ENCODE measurements at regions not wholly inside any gene's neighbourhood (a gene's known extent, or its start where the extent isn't known, plus 50 kb on each side); places are given as distances from the start of the nearest gene placed in this dataset.
"Not testable (repeated sequence)": the region's sequence is repeated elsewhere in the genome, so short reads cannot be mapped to it uniquely, and the experiment has no call there.

- not testable (repeated sequence) for H3K36me3 ChIP-seq (ENCODE audit: control insufficient read depth in 3 of 3, insufficient read depth in 2 of 3, low read depth in 1 of 3, low read length in 3 of 3); H3K9me3 ChIP-seq (ENCODE audit: control insufficient read depth in 2 of 2, insufficient read depth in 1 of 2, low read depth in 1 of 2, low read length in 1 of 2); H3K27ac ChIP-seq (ENCODE audit: low read depth in 1 of 3, low read length in 2 of 3); H3K4me3 ChIP-seq (ENCODE audit: low read depth in 1 of 3, low read length in 3 of 3); H3K27me3 ChIP-seq (ENCODE audit: control insufficient read depth in 3 of 3, insufficient read depth in 3 of 3, low read length in 3 of 3); DNase-seq; H3K4me1 ChIP-seq (ENCODE audit: control insufficient read depth in 3 of 3, insufficient read depth in 2 of 3, low read depth in 1 of 3, low read length in 2 of 3); FAIRE-seq
- 11 to 38% (median 23%) methylated on average over 2 to 3 of the region's 3 CpGs for WGBS, 3 donors
Observed at GRCh38 chr4:49236474-49236873, 250.4 kb downstream of the CWH43 start.

GRCh38 chr4:49241295-49241694, 255.2 kb downstream of the CWH43 start:
- DNase-seq: not testable (repeated sequence)

GRCh38 chr4:49262786-49263185, 276.7 kb downstream of the CWH43 start:
- WGBS, 3 donors: 33 to 48% (median 34%) methylated on average over 1 to 2 of the region's 2 CpGs
- not testable (repeated sequence) for H3K27me3 ChIP-seq (ENCODE audit: control insufficient read depth in 3 of 3, insufficient read depth in 3 of 3, low read length in 3 of 3); H3K9me3 ChIP-seq (ENCODE audit: control insufficient read depth in 2 of 2, insufficient read depth in 1 of 2, low read depth in 1 of 2, low read length in 1 of 2); DNase-seq; H3K36me3 ChIP-seq (ENCODE audit: control insufficient read depth in 3 of 3, insufficient read depth in 2 of 3, low read depth in 1 of 3, low read length in 3 of 3); H3K4me1 ChIP-seq (ENCODE audit: control insufficient read depth in 3 of 3, insufficient read depth in 2 of 3, low read depth in 1 of 3, low read length in 2 of 3); H3K27ac ChIP-seq (ENCODE audit: low read depth in 1 of 3, low read length in 2 of 3); H3K4me3 ChIP-seq (ENCODE audit: low read depth in 1 of 3, low read length in 3 of 3); FAIRE-seq

More at GRCh38 chr4:49241295-49241694, 255.2 kb downstream of the CWH43 start:
- WGBS, 3 donors: 67 to 75% (median 71%) methylated on average over 2 of the region's 2 CpGs
- H3K4me3 ChIP-seq (ENCODE audit: low read depth in 1 of 3, low read length in 3 of 3); FAIRE-seq; H3K27ac ChIP-seq (ENCODE audit: low read depth in 1 of 3, low read length in 2 of 3); H3K36me3 ChIP-seq (ENCODE audit: control insufficient read depth in 3 of 3, insufficient read depth in 2 of 3, low read depth in 1 of 3, low read length in 3 of 3); H3K9me3 ChIP-seq (ENCODE audit: control insufficient read depth in 2 of 2, insufficient read depth in 1 of 2, low read depth in 1 of 2, low read length in 1 of 2); H3K4me1 ChIP-seq (ENCODE audit: control insufficient read depth in 3 of 3, insufficient read depth in 2 of 3, low read depth in 1 of 3, low read length in 2 of 3); H3K27me3 ChIP-seq (ENCODE audit: control insufficient read depth in 3 of 3, insufficient read depth in 3 of 3, low read length in 3 of 3): not testable (repeated sequence)

GRCh38 chr4:49270435-49270834, 284.4 kb downstream of the CWH43 start:
- WGBS, 3 donors: 59 to 72% (median 70%) methylated on average over 21 to 24 of the region's 28 CpGs
- DNase-seq; H3K4me1 ChIP-seq (ENCODE audit: control insufficient read depth in 3 of 3, insufficient read depth in 2 of 3, low read depth in 1 of 3, low read length in 2 of 3); H3K27ac ChIP-seq (ENCODE audit: low read depth in 1 of 3, low read length in 2 of 3); H3K9me3 ChIP-seq (ENCODE audit: control insufficient read depth in 2 of 2, insufficient read depth in 1 of 2, low read depth in 1 of 2, low read length in 1 of 2); H3K4me3 ChIP-seq (ENCODE audit: low read depth in 1 of 3, low read length in 3 of 3); H3K27me3 ChIP-seq (ENCODE audit: control insufficient read depth in 3 of 3, insufficient read depth in 3 of 3, low read length in 3 of 3); H3K36me3 ChIP-seq (ENCODE audit: control insufficient read depth in 3 of 3, insufficient read depth in 2 of 3, low read depth in 1 of 3, low read length in 3 of 3); FAIRE-seq: not testable (repeated sequence)

- H3K36me3 ChIP-seq (ENCODE audit: control insufficient read depth in 3 of 3, insufficient read depth in 2 of 3, low read depth in 1 of 3, low read length in 3 of 3); H3K9me3 ChIP-seq (ENCODE audit: control insufficient read depth in 2 of 2, insufficient read depth in 1 of 2, low read depth in 1 of 2, low read length in 1 of 2); FAIRE-seq; DNase-seq; H3K27ac ChIP-seq (ENCODE audit: low read depth in 1 of 3, low read length in 2 of 3); H3K4me3 ChIP-seq (ENCODE audit: low read depth in 1 of 3, low read length in 3 of 3); H3K4me1 ChIP-seq (ENCODE audit: control insufficient read depth in 3 of 3, insufficient read depth in 2 of 3, low read depth in 1 of 3, low read length in 2 of 3); H3K27me3 ChIP-seq (ENCODE audit: control insufficient read depth in 3 of 3, insufficient read depth in 3 of 3, low read length in 3 of 3): not testable (repeated sequence)
- 67 to 83% (median 76%) methylated on average over 12 to 18 of the region's 21 CpGs for WGBS, 3 donors
Observed at GRCh38 chr4:49270912-49271311, 284.8 kb downstream of the CWH43 start.

GRCh38 chr4:49285905-49286304, 299.8 kb downstream of the CWH43 start:
- H3K36me3 ChIP-seq (ENCODE audit: control insufficient read depth in 3 of 3, insufficient read depth in 2 of 3, low read depth in 1 of 3, low read length in 3 of 3); H3K27ac ChIP-seq (ENCODE audit: low read depth in 1 of 3, low read length in 2 of 3); DNase-seq; H3K4me3 ChIP-seq (ENCODE audit: low read depth in 1 of 3, low read length in 3 of 3); H3K9me3 ChIP-seq (ENCODE audit: control insufficient read depth in 2 of 2, insufficient read depth in 1 of 2, low read depth in 1 of 2, low read length in 1 of 2); H3K27me3 ChIP-seq (ENCODE audit: control insufficient read depth in 3 of 3, insufficient read depth in 3 of 3, low read length in 3 of 3); FAIRE-seq; H3K4me1 ChIP-seq (ENCODE audit: control insufficient read depth in 3 of 3, insufficient read depth in 2 of 3, low read depth in 1 of 3, low read length in 2 of 3): not testable (repeated sequence)
- 85 to 91% (median 89%) methylated on average over 4 of the region's 9 CpGs for WGBS, 3 donors

- H3K4me1 ChIP-seq (ENCODE audit: control insufficient read depth in 3 of 3, insufficient read depth in 2 of 3, low read depth in 1 of 3, low read length in 2 of 3); DNase-seq; H3K27ac ChIP-seq (ENCODE audit: low read depth in 1 of 3, low read length in 2 of 3); FAIRE-seq; H3K9me3 ChIP-seq (ENCODE audit: control insufficient read depth in 2 of 2, insufficient read depth in 1 of 2, low read depth in 1 of 2, low read length in 1 of 2); H3K27me3 ChIP-seq (ENCODE audit: control insufficient read depth in 3 of 3, insufficient read depth in 3 of 3, low read length in 3 of 3); H3K4me3 ChIP-seq (ENCODE audit: low read depth in 1 of 3, low read length in 3 of 3); H3K36me3 ChIP-seq (ENCODE audit: control insufficient read depth in 3 of 3, insufficient read depth in 2 of 3, low read depth in 1 of 3, low read length in 3 of 3): not testable (repeated sequence)
- WGBS, 3 donors: 77 to 85% (median 84%) methylated on average over 12 to 13 of the region's 15 CpGs
Observed at GRCh38 chr4:49286926-49287745, 301.1 kb downstream of the CWH43 start.

GRCh38 chr4:49287893-49288292, 301.8 kb downstream of the CWH43 start:
- WGBS, 3 donors: 89% methylated on average over 17 of the region's 17 CpGs
- peak in 1 of 2 donors; percentile 1 for DNase-seq
- not testable (repeated sequence) for FAIRE-seq

GRCh38 chr4:49288796-49289195, 302.7 kb downstream of the CWH43 start:
- H3K4me3 ChIP-seq (ENCODE audit: low read depth in 1 of 3, low read length in 3 of 3); H3K27ac ChIP-seq (ENCODE audit: low read depth in 1 of 3, low read length in 2 of 3); FAIRE-seq; H3K9me3 ChIP-seq (ENCODE audit: control insufficient read depth in 2 of 2, insufficient read depth in 1 of 2, low read depth in 1 of 2, low read length in 1 of 2); H3K27me3 ChIP-seq (ENCODE audit: control insufficient read depth in 3 of 3, insufficient read depth in 3 of 3, low read length in 3 of 3); H3K36me3 ChIP-seq (ENCODE audit: control insufficient read depth in 3 of 3, insufficient read depth in 2 of 3, low read depth in 1 of 3, low read length in 3 of 3); DNase-seq; H3K4me1 ChIP-seq (ENCODE audit: control insufficient read depth in 3 of 3, insufficient read depth in 2 of 3, low read depth in 1 of 3, low read length in 2 of 3): not testable (repeated sequence)
- WGBS, 3 donors: 89 to 93% (median 90%) methylated on average over 11 of the region's 11 CpGs

More at GRCh38 chr4:49287893-49288292, 301.8 kb downstream of the CWH43 start:
- H3K4me1 ChIP-seq (ENCODE audit: control insufficient read depth in 3 of 3, insufficient read depth in 2 of 3, low read depth in 1 of 3, low read length in 2 of 3); H3K36me3 ChIP-seq (ENCODE audit: control insufficient read depth in 3 of 3, insufficient read depth in 2 of 3, low read depth in 1 of 3, low read length in 3 of 3); H3K4me3 ChIP-seq (ENCODE audit: low read depth in 1 of 3, low read length in 3 of 3); H3K27me3 ChIP-seq (ENCODE audit: control insufficient read depth in 3 of 3, insufficient read depth in 3 of 3, low read length in 3 of 3); H3K27ac ChIP-seq (ENCODE audit: low read depth in 1 of 3, low read length in 2 of 3); H3K9me3 ChIP-seq (ENCODE audit: control insufficient read depth in 2 of 2, insufficient read depth in 1 of 2, low read depth in 1 of 2, low read length in 1 of 2): not testable (repeated sequence)
